Stimulated activated CD4-positive, alpha-beta T cell treated with anti-CD3 and anti-CD28 coated beads, Interleukin-2, amount 100 ng/mL, for 24 hours (primary cell): ENCODE measurements at regions not wholly inside any gene's neighbourhood (a gene's known extent, or its start where the extent isn't known, plus 50 kb on each side); places are given as distances from the start of the nearest gene placed in this dataset.
A peak's percentile ranks its signal among the peaks of the same experiment; 100 is the strongest.
"Not testable (repeated sequence)": the region's sequence is repeated elsewhere in the genome, so short reads cannot be mapped to it uniquely, and the experiment has no call there.

Experiments
- DNase-seq, 2 donors: peaks; one replicate each; pipeline ENCODE4 v3.0.0-alpha.2; 2020

GRCh38 chr16:31975826-31976419 is 102.3 kb downstream of the ZNF267 start:
- DNase-seq, result not testable (repeated sequence)

- not testable (repeated sequence) for DNase-seq
Observed at GRCh38 chr16:31978463-31978862, 104.9 kb downstream of the ZNF267 start.

GRCh38 chr16:31981739-31982138 is 108.1 kb downstream of the ZNF267 start:
- DNase-seq, result not testable (repeated sequence)

GRCh38 chr16:31982986-31983385 is 109.4 kb downstream of the ZNF267 start:
- DNase-seq, result not testable (repeated sequence)

- DNase-seq, result not testable (repeated sequence)
Observed at GRCh38 chr16:31983666-31984065, 110.1 kb downstream of the ZNF267 start.

GRCh38 chr16:31986895-31987294 is 113.3 kb downstream of the ZNF267 start:
- not testable (repeated sequence) for DNase-seq

GRCh38 chr16:31988595-31989581 is 115.3 kb downstream of the ZNF267 start:
- peak; percentile 57 to 58 for DNase-seq

- not testable (repeated sequence) for DNase-seq
Observed at GRCh38 chr16:31990261-31990660, 116.7 kb downstream of the ZNF267 start.

- DNase-seq, result not testable (repeated sequence)
Observed at GRCh38 chr16:31990980-31991379, 117.4 kb downstream of the ZNF267 start.

- peak in 1 of 2 donors; percentile 48 for DNase-seq
Observed at GRCh38 chr16:31996325-31996724, 122.7 kb downstream of the ZNF267 start.

GRCh38 chr16:32002496-32002895 is 128.9 kb downstream of the ZNF267 start:
- DNase-seq, result not testable (repeated sequence)

GRCh38 chr16:32003819-32004218 is 130.2 kb downstream of the ZNF267 start:
- not testable (repeated sequence) for DNase-seq

- peak in 1 of 2 donors; percentile 24 for DNase-seq
Observed at GRCh38 chr16:32038783-32039496, 165.3 kb downstream of the ZNF267 start.

GRCh38 chr16:32039919-32040318 is 166.3 kb downstream of the ZNF267 start:
- not testable (repeated sequence) for DNase-seq

GRCh38 chr16:32066016-32066651 is 187.0 kb upstream of the TP53TG3D start:
- DNase-seq, result peak; percentile 43 to 48

GRCh38 chr16:32071586-32071985 is 181.5 kb upstream of the TP53TG3D start:
- DNase-seq, result not testable (repeated sequence)

- DNase-seq, result not testable (repeated sequence)
Observed at GRCh38 chr16:32083891-32084290, 169.2 kb upstream of the TP53TG3D start.

- peak in 1 of 2 donors; percentile 9 for DNase-seq
Observed at GRCh38 chr16:32084656-32085401, 168.3 kb upstream of the TP53TG3D start.

GRCh38 chr16:32085438-32086141 is 167.5 kb upstream of the TP53TG3D start:
- peak; percentile 60 to 76 for DNase-seq

GRCh38 chr16:32115562-32115961 is 137.5 kb upstream of the TP53TG3D start:
- not testable (repeated sequence) for DNase-seq

GRCh38 chr16:32116080-32116479 is 137.0 kb upstream of the TP53TG3D start:
- peak in 1 of 2 donors; percentile 3 for DNase-seq
